Aorta (tissue), 5 donors: ENCODE measurements at regions not wholly inside any gene's neighbourhood (a gene's known extent, or its start where the extent isn't known, plus 50 kb on each side); places are given as distances from the start of the nearest gene placed in this dataset.

ENCODE experiments used
- ATAC-seq: fragments of 200-7000 bp; cut with Tn5 transposase; one replicate; pipeline ENCODE4 v1.9.1; 2022; ENCODE audit warnings: moderate library complexity; ENCODE audit not compliant: low FRiP score
- DNase-seq, 2 donors: peaks; one replicate each; pipeline ENCODE4 v3.0.0-alpha.2; 2020
- H3K27ac ChIP-seq, 2 donors: one replicate each; pipeline ENCODE4 v1.5.1; 2013; ENCODE audit warnings: low read length in 2 of 2, mild to moderate bottlenecking in 2 of 2, moderate library complexity in 2 of 2, control low read depth in 1 of 2, inconsistent platforms in 1 of 2, low read depth in 1 of 2
- H3K27me3 ChIP-seq, 2 donors: one replicate each; pipeline ENCODE4 v1.6.1; 2013; ENCODE audit warnings: control low read depth in 1 of 2, low read length in 1 of 2, mild to moderate bottlenecking in 1 of 2, moderate library complexity in 1 of 2; ENCODE audit not compliant: insufficient read depth in 2 of 2, control insufficient read depth in 1 of 2
- H3K36me3 ChIP-seq, 2 donors: one replicate each; pipeline ENCODE4 v1.6.1; 2013; ENCODE audit warnings: control low read depth in 1 of 2, low read length in 1 of 2, mild to moderate bottlenecking in 1 of 2; ENCODE audit not compliant: insufficient read depth in 2 of 2, control insufficient read depth in 1 of 2
- H3K4me1 ChIP-seq, 2 donors: one replicate each; pipeline ENCODE4 v1.6.1; 2013; ENCODE audit warnings: low read length in 2 of 2, control low read depth in 1 of 2, mild to moderate bottlenecking in 1 of 2, moderate library complexity in 1 of 2; ENCODE audit not compliant: insufficient read depth in 2 of 2, control insufficient read depth in 1 of 2
- H3K4me3 ChIP-seq, 2 donors: one replicate each; pipeline ENCODE4 v1.5.1; 2013; ENCODE audit warnings: low read length in 2 of 2, control low read depth in 1 of 2, mild to moderate bottlenecking in 1 of 2
- H3K9me3 ChIP-seq: one replicate; pipeline ENCODE4 v1.6.1; 2013; ENCODE audit warnings: mild to moderate bottlenecking, low read length; ENCODE audit not compliant: control insufficient read depth
- WGBS, 2 donors: extraction: QIAGEN DNeasy Blood & Tissue Kit; methylation state at CpG; one replicate each; pipeline ENCODE4 v1.1.7; 2013; 5-methylcytosine and 5-hydroxymethylcytosine counted together
- intact Hi-C, 2 donors: fragments of 100-400 bp; cut with DNase I; formaldehyde crosslinking; loops; one replicate each; pipeline versions ENCODE4 v1.14.2 to v1.15.0; 2022
- donor health status: healthy with polysubstance abuse.
- donor health status: Bipolar disorder and iron deficiency.
- donor health status: DM: no; HTN: no; CAD: no.
- donor health status: DM: no; HTN: no; CAD: no.
- donor health status: DM: yes; HTN: yes; CAD: no.

GRCh38 chr7:1343551-1343950 is 110.9 kb downstream of the UNCX start:
- Histone ChIP-seq H3K9me3 (peaks cover 2% of the 10 kb centered on the region), H3K27me3 (no peaks in the 10 kb centered on the region), H3K27ac (no peak overlapping the region), H3K4me3 (no peak overlapping the region), H3K4me1 (no peaks in the 10 kb centered on the region), H3K36me3 (no peaks in the 10 kb centered on the region)
- WGBS, 2 donors: 62 to 63% methylated on average over 10 of the region's 10 CpGs
- peak in 1 of 2 donors; percentile 21 for DNase-seq
- ATAC-seq: no peak
- intact Hi-C loops: no loop called here

DNA sequence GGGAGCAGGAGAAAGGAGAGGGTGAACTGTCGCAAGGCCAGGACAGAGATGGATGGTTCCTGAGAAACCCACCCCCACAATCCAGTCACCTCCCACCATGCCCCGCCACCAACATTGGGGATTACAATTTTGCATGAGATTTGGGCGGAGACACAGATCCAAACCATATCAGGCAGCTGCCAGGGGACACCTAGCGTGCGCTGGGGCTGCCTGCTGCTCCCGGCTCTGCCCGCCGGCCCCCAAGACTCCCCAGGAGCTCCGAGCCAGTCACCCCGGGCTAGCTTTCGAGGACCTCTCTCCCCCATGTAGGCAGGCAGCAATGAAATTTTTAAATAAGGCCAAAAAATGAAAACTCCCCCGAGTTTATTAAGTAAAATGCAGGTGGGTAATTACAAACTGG is 111.7 kb downstream of the UNCX start:
- Histone ChIP-seq H3K9me3 (no peaks in the 10 kb centered on the region), H3K27me3 (no peaks in the 10 kb centered on the region), H3K27ac (no peak overlapping the region), H3K36me3 (no peaks in the 10 kb centered on the region), H3K4me3 (no peak overlapping the region), H3K4me1 (no peaks in the 10 kb centered on the region)
- ATAC-seq (no peak), DNase-seq (peak in 1 of 2 donors; percentile 45)
- intact Hi-C loops: no loop called here
- WGBS, 2 donors: 81% methylated on average over 12 of the region's 12 CpGs

DNA sequence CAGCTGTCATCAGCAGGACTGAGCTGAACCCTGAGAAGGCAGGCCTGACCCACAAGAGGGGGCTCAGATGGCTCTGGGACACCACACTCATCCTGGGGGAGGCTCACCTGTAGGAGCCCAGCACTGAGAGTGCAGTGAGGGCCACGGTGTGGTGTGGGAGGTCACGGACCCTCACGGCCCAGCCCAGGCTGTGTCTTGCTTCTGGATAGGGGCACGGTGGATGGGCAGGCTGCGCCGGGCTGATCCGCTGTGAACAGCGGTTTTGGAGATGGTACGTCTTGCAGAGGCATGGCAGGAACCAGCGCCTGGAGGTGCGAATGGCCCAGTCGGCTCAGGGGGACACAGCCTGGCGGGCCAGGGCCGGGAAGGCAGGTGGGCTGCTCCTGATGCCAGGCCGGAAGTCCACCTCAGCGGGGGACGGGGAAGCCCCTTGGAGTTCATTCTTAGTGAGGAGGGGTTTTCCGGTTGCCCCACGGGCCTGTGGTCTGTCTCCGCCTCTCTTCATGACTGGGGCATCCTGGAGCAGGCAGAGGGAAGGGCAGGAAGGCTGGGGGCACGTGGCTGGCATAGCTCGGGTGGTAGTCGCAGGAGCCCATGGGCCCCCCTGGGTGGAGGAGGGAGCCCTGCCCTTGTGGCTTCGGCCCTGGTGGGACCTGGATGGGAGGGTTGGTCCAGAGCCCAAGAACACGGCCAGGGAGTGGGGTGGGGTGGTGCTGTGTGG is 112.5 kb downstream of the UNCX start:
- WGBS, 2 donors: 83 to 84% methylated on average over 25 of the region's 25 CpGs
- intact Hi-C loops: no loop called here
- Histone ChIP-seq H3K4me3 (no peak overlapping the region), H3K27ac (no peak overlapping the region), H3K36me3 (no peaks in the 10 kb centered on the region), H3K9me3 (no peaks in the 10 kb centered on the region), H3K4me1 (no peaks in the 10 kb centered on the region), H3K27me3 (no peaks in the 10 kb centered on the region)
- peak; percentile 31 to 71 for DNase-seq
- peak; percentile 22 for ATAC-seq

GRCh38 chr7:1345796-1346755 is 113.2 kb downstream of the MICALL2 start:
- H3K27me3 ChIP-seq: no peaks in the 10 kb centered on the region

DNA sequence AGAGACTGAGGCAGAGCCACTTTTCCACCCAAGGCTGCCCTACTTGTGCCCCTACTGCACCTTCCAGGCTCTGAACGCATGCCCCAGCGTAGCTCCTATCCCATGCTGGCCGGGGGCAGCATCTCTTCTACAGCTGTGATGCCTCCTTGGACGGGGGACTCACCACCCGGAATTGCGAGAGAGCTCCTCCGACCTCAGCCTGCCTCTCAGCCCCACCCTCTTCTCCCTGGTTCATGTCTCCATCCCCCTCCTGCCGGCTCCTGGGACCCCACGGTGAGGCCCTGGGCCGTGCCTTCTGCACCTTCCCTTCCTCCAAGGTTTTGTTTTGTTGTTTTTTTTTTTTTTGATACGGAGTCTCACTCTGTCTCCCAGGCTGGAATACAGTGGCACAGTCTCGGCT is 112.4 kb downstream of the MICALL2 start:
- 78 to 79% methylated on average over 12 of the region's 12 CpGs for WGBS, 2 donors
- no peaks in the 10 kb centered on the region for H3K27me3 ChIP-seq
- DNase-seq: peak; percentile 33 to 48
- H3K36me3 ChIP-seq: no peaks in the 10 kb centered on the region
- no peaks in the 10 kb centered on the region for H3K9me3 ChIP-seq
- H3K27ac ChIP-seq: no peak overlapping the region
- H3K4me1 ChIP-seq: no peaks in the 10 kb centered on the region
- H3K4me3 ChIP-seq: no peak overlapping the region
- no peak for ATAC-seq
- intact Hi-C loops: no loop called here

More at GRCh38 chr7:1345796-1346755, 113.2 kb downstream of the MICALL2 start:
- WGBS, 2 donors: 74 to 81% methylated on average over 32 to 33 of the region's 33 CpGs
- DNase-seq (peak; percentile 32 to 58), ATAC-seq (no peak)
- intact Hi-C loops: no loop called here
- Histone ChIP-seq H3K4me3 (no peak overlapping the region), H3K27ac (no peak overlapping the region), H3K9me3 (no peaks in the 10 kb centered on the region), H3K36me3 (no peaks in the 10 kb centered on the region), H3K4me1 (no peaks in the 10 kb centered on the region)

GRCh38 chr7:1348096-1348822 is 111.0 kb downstream of the MICALL2 start:
- Histone ChIP-seq H3K36me3 (no peaks in the 10 kb centered on the region), H3K4me3 (no peak overlapping the region), H3K27ac (no peak overlapping the region), H3K27me3 (no peaks in the 10 kb centered on the region), H3K9me3 (no peaks in the 10 kb centered on the region), H3K4me1 (no peaks in the 10 kb centered on the region)
- ATAC-seq (no peak), DNase-seq (peak; percentile 38)
- intact Hi-C loops: no loop called here
- WGBS, 2 donors: 55 to 56% methylated on average over 28 of the region's 28 CpGs

GRCh38 chr7:1348823-1349335 is 110.4 kb downstream of the MICALL2 start:
- Histone ChIP-seq H3K27me3 (no peaks in the 10 kb centered on the region), H3K4me3 (no peak overlapping the region), H3K36me3 (no peaks in the 10 kb centered on the region), H3K9me3 (no peaks in the 10 kb centered on the region), H3K4me1 (no peaks in the 10 kb centered on the region), H3K27ac (no peak overlapping the region)
- 71 to 78% methylated on average over 18 of the region's 18 CpGs for WGBS, 2 donors
- peak; percentile 25 to 37 for DNase-seq
- intact Hi-C loops: no loop called here
- ATAC-seq: no peak

DNA sequence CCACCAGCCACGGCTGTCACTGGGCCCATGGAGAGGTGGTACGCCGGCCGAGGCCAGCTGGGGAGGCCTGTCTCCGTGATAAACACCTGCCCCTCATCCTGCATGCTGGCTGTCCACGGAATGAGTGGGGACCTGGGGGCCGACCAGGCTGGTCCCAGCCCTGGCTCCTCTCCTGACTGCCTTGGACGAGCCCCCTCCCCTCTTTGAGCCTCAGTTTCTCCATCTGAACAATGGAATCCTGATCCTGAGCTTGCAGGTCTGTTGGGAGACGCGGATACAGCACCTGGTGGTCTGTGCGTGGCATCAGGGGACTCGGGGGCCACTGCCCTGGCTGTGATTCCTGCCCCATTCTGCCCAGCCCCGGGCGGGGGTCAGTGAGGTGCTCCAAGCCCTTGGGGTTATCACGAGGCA is 109.9 kb downstream of the MICALL2 start:
- Histone ChIP-seq H3K9me3 (no peaks in the 10 kb centered on the region), H3K27me3 (no peaks in the 10 kb centered on the region)
- intact Hi-C loops: no loop called here

More for the DNA sequence above, 109.9 kb downstream of the MICALL2 start:
- DNase-seq: peak; percentile 10 to 61
- Histone ChIP-seq H3K36me3 (no peaks in the 10 kb centered on the region), H3K4me1 (no peaks in the 10 kb centered on the region), H3K27ac (no peak overlapping the region), H3K4me3 (no peak overlapping the region)
- no peak for ATAC-seq
- WGBS, 2 donors: 75 to 76% methylated on average over 15 of the region's 15 CpGs
